ENCODE measurements at regions not wholly inside any gene's neighbourhood (a gene's known extent, or its start where the extent isn't known, plus 50 kb on each side); places are given as distances from the start of the nearest gene placed in this dataset.
"Not testable (repeated sequence)": the region's sequence is repeated elsewhere in the genome, so short reads cannot be mapped to it uniquely, and the experiment has no call there.

- H3K4me3 ChIP-seq (ENCODE audit: low read depth in 1 of 2, low read length in 2 of 2), result no peak overlapping the region
- no peaks in the 10 kb centered on the region for H3K9me3 ChIP-seq (ENCODE audit: control insufficient read depth in 1 of 2, low read length in 2 of 2)
- H3K27me3 ChIP-seq (ENCODE audit: low read depth, low read length), result no peaks in the 10 kb centered on the region
- H3K4me1 ChIP-seq (ENCODE audit: control insufficient read depth in 1 of 2, insufficient read depth in 2 of 2, low read length in 2 of 2), result no peaks in the 10 kb centered on the region
- no peaks in the 10 kb centered on the region for H3K36me3 ChIP-seq (ENCODE audit: control insufficient read depth in 1 of 2, insufficient read depth in 2 of 2, low read length in 2 of 2)
- no peak overlapping the region for H3K27ac ChIP-seq (ENCODE audit: low read length)
Measured at GRCh38 chr21:14673649-14674048, 127.5 kb upstream of the SAMSN1 start.

- no peaks in the 10 kb centered on the region for H3K4me1 ChIP-seq (ENCODE audit: control insufficient read depth in 1 of 2, insufficient read depth in 2 of 2, low read length in 2 of 2)
Measured at GRCh38 chr21:14672466-14672865, 126.4 kb upstream of the SAMSN1 start.

GRCh38 chr21:14670409-14670808, 124.3 kb upstream of the SAMSN1 start:
- Histone ChIP-seq H3K4me3 (ENCODE audit: low read depth in 1 of 2, low read length in 2 of 2) (no peak overlapping the region), H3K27me3 (ENCODE audit: low read depth, low read length) (no peaks in the 10 kb centered on the region), H3K9me3 (ENCODE audit: control insufficient read depth in 1 of 2, low read length in 2 of 2) (no peaks in the 10 kb centered on the region), H3K4me1 (ENCODE audit: control insufficient read depth in 1 of 2, insufficient read depth in 2 of 2, low read length in 2 of 2) (no peaks in the 10 kb centered on the region), H3K36me3 (ENCODE audit: control insufficient read depth in 1 of 2, insufficient read depth in 2 of 2, low read length in 2 of 2) (no peaks in the 10 kb centered on the region), H3K27ac (ENCODE audit: low read length) (no peak overlapping the region)

More at GRCh38 chr21:14672466-14672865, 126.4 kb upstream of the SAMSN1 start:
- no peak overlapping the region for H3K27ac ChIP-seq (ENCODE audit: low read length)
- no peaks in the 10 kb centered on the region for H3K9me3 ChIP-seq (ENCODE audit: control insufficient read depth in 1 of 2, low read length in 2 of 2)
- no peaks in the 10 kb centered on the region for H3K27me3 ChIP-seq (ENCODE audit: low read depth, low read length)
- H3K4me3 ChIP-seq (ENCODE audit: low read depth in 1 of 2, low read length in 2 of 2), result no peak overlapping the region
- no peaks in the 10 kb centered on the region for H3K36me3 ChIP-seq (ENCODE audit: control insufficient read depth in 1 of 2, insufficient read depth in 2 of 2, low read length in 2 of 2)

- not testable (repeated sequence) for H3K27ac ChIP-seq (ENCODE audit: low read length); H3K36me3 ChIP-seq (ENCODE audit: control insufficient read depth in 1 of 2, insufficient read depth in 2 of 2, low read length in 2 of 2); H3K4me1 ChIP-seq (ENCODE audit: control insufficient read depth in 1 of 2, insufficient read depth in 2 of 2, low read length in 2 of 2); H3K27me3 ChIP-seq (ENCODE audit: low read depth, low read length); H3K9me3 ChIP-seq (ENCODE audit: control insufficient read depth in 1 of 2, low read length in 2 of 2); H3K4me3 ChIP-seq (ENCODE audit: low read depth in 1 of 2, low read length in 2 of 2)
Measured at GRCh38 chr21:14669092-14669491, 123.0 kb upstream of the SAMSN1 start.

GRCh38 chr21:14657241-14658008, 111.3 kb upstream of the SAMSN1 start:
- Histone ChIP-seq H3K9me3 (ENCODE audit: control insufficient read depth in 1 of 2, low read length in 2 of 2) (no peaks in the 10 kb centered on the region), H3K27ac (ENCODE audit: low read length) (no peak overlapping the region), H3K4me3 (ENCODE audit: low read depth in 1 of 2, low read length in 2 of 2) (no peak overlapping the region), H3K36me3 (ENCODE audit: control insufficient read depth in 1 of 2, insufficient read depth in 2 of 2, low read length in 2 of 2) (no peaks in the 10 kb centered on the region), H3K4me1 (ENCODE audit: control insufficient read depth in 1 of 2, insufficient read depth in 2 of 2, low read length in 2 of 2) (no peaks in the 10 kb centered on the region), H3K27me3 (ENCODE audit: low read depth, low read length) (no peaks in the 10 kb centered on the region)

GRCh38 chr21:14646893-14647292, 100.8 kb upstream of the SAMSN1 start:
- Histone ChIP-seq H3K4me1 (ENCODE audit: control insufficient read depth in 1 of 2, insufficient read depth in 2 of 2, low read length in 2 of 2) (no peaks in the 10 kb centered on the region), H3K4me3 (ENCODE audit: low read depth in 1 of 2, low read length in 2 of 2) (no peak overlapping the region), H3K9me3 (ENCODE audit: control insufficient read depth in 1 of 2, low read length in 2 of 2) (peaks cover 0 to 12% of the 10 kb centered on the region in 2 donors), H3K36me3 (ENCODE audit: control insufficient read depth in 1 of 2, insufficient read depth in 2 of 2, low read length in 2 of 2) (no peaks in the 10 kb centered on the region), H3K27ac (ENCODE audit: low read length) (no peak overlapping the region), H3K27me3 (ENCODE audit: low read depth, low read length) (no peaks in the 10 kb centered on the region)

- Histone ChIP-seq H3K27ac (ENCODE audit: low read length) (no peak overlapping the region), H3K27me3 (ENCODE audit: low read depth, low read length) (no peaks in the 10 kb centered on the region), H3K4me1 (ENCODE audit: control insufficient read depth in 1 of 2, insufficient read depth in 2 of 2, low read length in 2 of 2) (no peaks in the 10 kb centered on the region), H3K36me3 (ENCODE audit: control insufficient read depth in 1 of 2, insufficient read depth in 2 of 2, low read length in 2 of 2) (no peaks in the 10 kb centered on the region), H3K9me3 (ENCODE audit: control insufficient read depth in 1 of 2, low read length in 2 of 2) (peaks cover 0 to 12% of the 10 kb centered on the region in 2 donors), H3K4me3 (ENCODE audit: low read depth in 1 of 2, low read length in 2 of 2) (no peak overlapping the region)
Measured at GRCh38 chr21:14645702-14646101, 99.6 kb upstream of the SAMSN1 start.

- no peaks in the 10 kb centered on the region for H3K4me1 ChIP-seq (ENCODE audit: control insufficient read depth in 1 of 2, insufficient read depth in 2 of 2, low read length in 2 of 2)
- no peak overlapping the region for H3K4me3 ChIP-seq (ENCODE audit: low read depth in 1 of 2, low read length in 2 of 2)
- H3K27ac ChIP-seq (ENCODE audit: low read length), result no peak overlapping the region
- H3K27me3 ChIP-seq (ENCODE audit: low read depth, low read length), result no peaks in the 10 kb centered on the region
- no peaks in the 10 kb centered on the region for H3K36me3 ChIP-seq (ENCODE audit: control insufficient read depth in 1 of 2, insufficient read depth in 2 of 2, low read length in 2 of 2)
- H3K9me3 ChIP-seq (ENCODE audit: control insufficient read depth in 1 of 2, low read length in 2 of 2), result no peaks in the 10 kb centered on the region
Measured at GRCh38 chr21:14632359-14632758, 86.2 kb upstream of the SAMSN1 start.

- no peak overlapping the region for H3K27ac ChIP-seq (ENCODE audit: low read length)
- H3K4me3 ChIP-seq (ENCODE audit: low read depth in 1 of 2, low read length in 2 of 2), result no peak overlapping the region
- H3K27me3 ChIP-seq (ENCODE audit: low read depth, low read length), result no peaks in the 10 kb centered on the region
- H3K9me3 ChIP-seq (ENCODE audit: control insufficient read depth in 1 of 2, low read length in 2 of 2), result no peaks in the 10 kb centered on the region
- no peaks in the 10 kb centered on the region for H3K4me1 ChIP-seq (ENCODE audit: control insufficient read depth in 1 of 2, insufficient read depth in 2 of 2, low read length in 2 of 2)
- no peaks in the 10 kb centered on the region for H3K36me3 ChIP-seq (ENCODE audit: control insufficient read depth in 1 of 2, insufficient read depth in 2 of 2, low read length in 2 of 2)
Measured at GRCh38 chr21:14630556-14631069, 84.5 kb upstream of the SAMSN1 start.

- Histone ChIP-seq H3K4me3 (ENCODE audit: low read depth in 1 of 2, low read length in 2 of 2) (no peak overlapping the region), H3K27me3 (ENCODE audit: low read depth, low read length) (no peaks in the 10 kb centered on the region), H3K9me3 (ENCODE audit: control insufficient read depth in 1 of 2, low read length in 2 of 2) (no peaks in the 10 kb centered on the region), H3K27ac (ENCODE audit: low read length) (no peak overlapping the region), H3K36me3 (ENCODE audit: control insufficient read depth in 1 of 2, insufficient read depth in 2 of 2, low read length in 2 of 2) (no peaks in the 10 kb centered on the region), H3K4me1 (ENCODE audit: control insufficient read depth in 1 of 2, insufficient read depth in 2 of 2, low read length in 2 of 2) (no peaks in the 10 kb centered on the region)
Measured at GRCh38 chr21:14629461-14629860, 83.3 kb upstream of the SAMSN1 start.

GRCh38 chr21:14623079-14623478, 77.0 kb upstream of the SAMSN1 start:
- H3K27me3 ChIP-seq (ENCODE audit: low read depth, low read length); H3K4me1 ChIP-seq (ENCODE audit: control insufficient read depth in 1 of 2, insufficient read depth in 2 of 2, low read length in 2 of 2); H3K27ac ChIP-seq (ENCODE audit: low read length); H3K4me3 ChIP-seq (ENCODE audit: low read depth in 1 of 2, low read length in 2 of 2); H3K36me3 ChIP-seq (ENCODE audit: control insufficient read depth in 1 of 2, insufficient read depth in 2 of 2, low read length in 2 of 2): not testable (repeated sequence)
- peaks cover 0 to 11% of the 10 kb centered on the region in 2 donors for H3K9me3 ChIP-seq (ENCODE audit: control insufficient read depth in 1 of 2, low read length in 2 of 2)

- peaks cover 0 to 11% of the 10 kb centered on the region in 2 donors for H3K9me3 ChIP-seq (ENCODE audit: control insufficient read depth in 1 of 2, low read length in 2 of 2)
- no peak overlapping the region for H3K27ac ChIP-seq (ENCODE audit: low read length)
- no peaks in the 10 kb centered on the region for H3K4me1 ChIP-seq (ENCODE audit: control insufficient read depth in 1 of 2, insufficient read depth in 2 of 2, low read length in 2 of 2)
Measured at GRCh38 chr21:14620152-14620551, 74.0 kb upstream of the SAMSN1 start.

More at GRCh38 chr21:14620152-14620551, 74.0 kb upstream of the SAMSN1 start:
- Histone ChIP-seq H3K36me3 (ENCODE audit: control insufficient read depth in 1 of 2, insufficient read depth in 2 of 2, low read length in 2 of 2) (no peaks in the 10 kb centered on the region), H3K27me3 (ENCODE audit: low read depth, low read length) (no peaks in the 10 kb centered on the region), H3K4me3 (ENCODE audit: low read depth in 1 of 2, low read length in 2 of 2) (no peak overlapping the region)
